Activated CD8-positive, alpha-beta memory T cell treated with anti-CD3 and anti-CD28 coated beads, Interleukin-2, amount 10 ng/mL, durations not matched to agents 7 days and 5 days (primary cell): ENCODE measurements at regions not wholly inside any gene's neighbourhood (a gene's known extent, or its start where the extent isn't known, plus 50 kb on each side); places are given as distances from the start of the nearest gene placed in this dataset.

Experiments used
- ATAC-seq: fragments of 150-1000 bp; cut with Tn5 transposase; one replicate; pipeline ENCODE4 v1.10.0; 2021; ENCODE audit warnings: moderate library complexity
- CTCF ChIA-PET: fragments of 350-600 bp; sonication (Branson Sonifier 250); formaldehyde crosslinking; loops from one replicate; lab custom pipeline; 2021; ENCODE audit warnings: antibody characterized with exemption; lab: Charles Lee
- DNase-seq: peaks from one replicate; pipeline ENCODE4 v3.0.0-alpha.2; 2020
- H3K27ac Mint-ChIP-seq: one replicate; pipeline ENCODE4 v1.8.0; 2021; ENCODE audit warnings: mild to moderate bottlenecking, mixed read lengths
- H3K27me3 Mint-ChIP-seq: one replicate; pipeline ENCODE4 v1.8.0; 2021; ENCODE audit warnings: mixed read lengths
- H3K36me3 Mint-ChIP-seq: one replicate; pipeline ENCODE4 v1.8.0; 2021; ENCODE audit warnings: mild to moderate bottlenecking, mixed read lengths
- H3K4me1 Mint-ChIP-seq: one replicate; pipeline ENCODE4 v1.8.0; 2021; ENCODE audit warnings: mixed read lengths
- H3K4me3 Mint-ChIP-seq: one replicate; pipeline ENCODE4 v1.8.0; 2021; ENCODE audit warnings: mild to moderate bottlenecking, moderate library complexity, mixed read lengths
- H3K9me3 Mint-ChIP-seq: one replicate; pipeline ENCODE4 v1.8.0; 2022; ENCODE audit warnings: low read depth, mixed read lengths

DNA sequence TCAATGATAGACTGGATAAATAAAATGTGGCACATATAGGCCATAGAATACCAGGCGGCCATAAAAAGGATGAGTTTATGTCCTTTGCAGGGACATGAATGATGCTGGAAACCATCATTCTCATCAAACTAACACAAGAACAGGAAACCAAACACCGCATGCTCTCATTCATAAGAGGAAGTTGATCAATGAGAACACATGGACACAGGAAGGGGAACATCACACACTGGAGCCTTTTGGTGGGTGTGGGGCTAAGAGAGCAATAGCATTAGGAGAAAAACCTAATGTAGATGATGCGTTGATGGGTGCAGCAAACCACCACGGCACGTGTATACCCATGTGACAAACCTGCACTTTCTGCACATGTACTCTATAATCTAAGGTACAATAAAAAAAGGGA, 883.4 kb upstream of the PRMT6 start:
- no peaks in the 10 kb centered on the region for H3K4me1 Mint-ChIP-seq
- no peaks in the 10 kb centered on the region for H3K27me3 Mint-ChIP-seq
- DNase-seq (no peak), ATAC-seq (no peak)
- H3K36me3 Mint-ChIP-seq, result no peaks in the 10 kb centered on the region
- CTCF ChIA-PET, result no interaction called here
- H3K27ac Mint-ChIP-seq, result no peak overlapping the region
- no peak overlapping the region for H3K4me3 Mint-ChIP-seq
- H3K9me3 Mint-ChIP-seq, result peaks cover 2% of the 10 kb centered on the region

DNA sequence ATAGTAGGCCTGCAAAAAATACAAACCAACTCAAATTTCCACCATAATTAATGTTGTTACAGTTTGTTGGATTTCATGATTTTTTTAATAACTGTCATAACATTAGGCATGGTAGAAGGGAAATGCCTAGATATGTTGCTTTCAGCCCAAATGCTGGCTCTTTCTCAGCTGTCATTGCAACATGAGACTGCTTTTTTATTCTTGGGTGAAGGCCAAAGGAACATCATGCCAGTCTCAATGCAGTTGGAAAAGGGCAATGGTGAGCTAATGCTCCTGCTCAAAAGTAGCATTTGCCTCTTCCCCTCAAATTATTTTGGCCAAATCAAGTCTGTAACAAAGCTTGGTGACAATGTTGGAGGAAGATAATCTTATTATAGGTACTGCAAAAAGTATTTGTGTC, 877.7 kb upstream of the PRMT6 start:
- Mint-ChIP-seq H3K9me3 (peaks cover 8% of the 10 kb centered on the region), H3K36me3 (no peaks in the 10 kb centered on the region), H3K4me1 (no peaks in the 10 kb centered on the region), H3K27ac (no peak overlapping the region), H3K27me3 (no peaks in the 10 kb centered on the region), H3K4me3 (no peak overlapping the region)
- DNase-seq, result no peak
- CTCF ChIA-PET, result no interaction called here
- no peak for ATAC-seq

DNA sequence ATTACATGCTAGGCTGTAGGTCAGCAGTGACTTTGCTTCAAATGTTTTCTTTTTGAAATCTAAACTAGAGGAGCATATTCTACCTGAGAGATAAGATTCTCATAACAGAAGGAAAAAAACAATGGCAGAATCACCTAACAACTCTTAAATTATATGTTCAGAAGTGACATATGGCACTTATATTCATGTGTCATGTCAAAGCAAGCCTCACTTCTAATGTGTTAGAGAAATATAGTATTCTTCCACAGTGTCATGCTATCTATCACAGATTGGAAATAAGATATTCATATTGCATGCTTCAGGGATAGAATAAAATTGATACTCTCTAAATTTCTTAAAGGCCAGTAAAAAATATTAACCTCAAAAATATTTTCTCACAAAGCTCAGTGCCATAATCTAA, 874.6 kb upstream of the PRMT6 start:
- Mint-ChIP-seq H3K4me3 (no peak overlapping the region), H3K27me3 (no peaks in the 10 kb centered on the region), H3K36me3 (no peaks in the 10 kb centered on the region), H3K9me3 (peaks cover 10% of the 10 kb centered on the region), H3K27ac (no peak overlapping the region), H3K4me1 (no peaks in the 10 kb centered on the region)
- ATAC-seq (no peak), DNase-seq (no peak)
- CTCF ChIA-PET, result no interaction called here

DNA sequence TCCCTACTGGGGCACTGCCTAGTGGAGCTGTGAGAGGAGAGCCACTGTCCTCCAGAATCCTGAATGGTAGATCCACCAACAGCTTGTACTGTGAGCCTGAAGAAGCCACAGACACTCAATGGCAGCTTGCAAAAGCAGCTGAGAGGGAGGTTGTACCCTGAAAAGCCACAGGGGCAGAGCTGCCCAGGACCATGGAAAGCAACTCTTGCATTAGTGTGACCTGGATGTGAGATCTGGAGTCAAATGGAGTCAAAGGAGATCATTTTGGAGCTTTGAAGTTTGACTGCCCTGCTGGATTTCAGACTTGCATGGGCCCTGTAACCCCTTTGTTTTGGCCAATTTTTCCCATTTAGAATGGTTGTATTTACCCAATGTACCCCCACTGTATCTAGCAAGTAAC, 871.4 kb upstream of the PRMT6 start:
- Mint-ChIP-seq H3K36me3 (no peaks in the 10 kb centered on the region), H3K9me3 (peaks cover 10% of the 10 kb centered on the region), H3K4me1 (no peaks in the 10 kb centered on the region), H3K4me3 (no peak overlapping the region), H3K27ac (no peak overlapping the region), H3K27me3 (no peaks in the 10 kb centered on the region)
- ATAC-seq (no peak), DNase-seq (no peak)
- CTCF ChIA-PET, result no interaction called here

DNA sequence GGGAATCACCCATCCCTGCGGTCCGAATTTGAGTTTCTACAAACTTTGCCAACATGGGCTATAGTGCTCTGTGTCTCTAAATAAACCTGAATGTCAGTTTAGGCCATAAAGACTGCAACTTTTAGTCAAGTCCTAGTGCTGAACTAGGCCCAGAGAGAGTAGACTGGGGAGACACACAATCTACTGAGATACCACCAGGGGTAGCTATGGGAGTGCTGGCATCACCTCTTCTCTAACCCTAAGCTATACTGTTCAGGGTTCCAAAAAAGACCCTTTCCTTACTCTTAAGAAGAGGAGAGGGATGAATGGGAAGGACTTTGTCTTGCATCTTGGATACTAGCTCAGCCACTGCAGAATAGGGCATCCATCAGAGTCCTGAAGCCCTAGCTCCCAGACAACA, 866.7 kb upstream of the PRMT6 start:
- CTCF ChIA-PET, result no interaction called here
- no peaks in the 10 kb centered on the region for H3K4me1 Mint-ChIP-seq
- no peak overlapping the region for H3K27ac Mint-ChIP-seq
- no peak overlapping the region for H3K4me3 Mint-ChIP-seq
- H3K27me3 Mint-ChIP-seq, result no peaks in the 10 kb centered on the region
- H3K9me3 Mint-ChIP-seq, result peaks cover 4% of the 10 kb centered on the region
- ATAC-seq (no peak), DNase-seq (no peak)
- H3K36me3 Mint-ChIP-seq, result no peaks in the 10 kb centered on the region

DNA sequence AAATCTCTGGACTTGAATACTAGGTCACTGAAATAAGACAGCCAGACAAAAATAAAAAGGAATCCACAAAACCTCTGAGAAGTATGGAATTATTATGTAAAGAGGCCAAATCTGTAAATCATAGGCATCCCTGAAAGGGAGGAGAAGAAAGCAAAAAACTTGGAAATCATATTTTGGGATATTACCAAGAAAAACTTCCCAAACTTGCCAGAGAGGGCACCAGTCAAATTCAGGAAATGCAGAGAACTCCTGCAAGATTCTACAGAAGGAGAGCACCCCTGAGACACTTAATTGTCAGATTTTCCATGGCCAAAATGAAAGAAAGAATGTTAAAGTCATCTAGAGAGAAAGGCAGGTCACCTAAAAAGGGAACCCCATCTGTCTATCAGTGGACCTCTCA, 862.3 kb upstream of the PRMT6 start:
- Mint-ChIP-seq H3K9me3 (peaks cover 2% of the 10 kb centered on the region), H3K27me3 (no peaks in the 10 kb centered on the region), H3K4me3 (no peak overlapping the region), H3K4me1 (no peaks in the 10 kb centered on the region), H3K36me3 (no peaks in the 10 kb centered on the region), H3K27ac (no peak overlapping the region)
- ATAC-seq (no peak), DNase-seq (no peak)
- CTCF ChIA-PET, result no interaction called here

DNA sequence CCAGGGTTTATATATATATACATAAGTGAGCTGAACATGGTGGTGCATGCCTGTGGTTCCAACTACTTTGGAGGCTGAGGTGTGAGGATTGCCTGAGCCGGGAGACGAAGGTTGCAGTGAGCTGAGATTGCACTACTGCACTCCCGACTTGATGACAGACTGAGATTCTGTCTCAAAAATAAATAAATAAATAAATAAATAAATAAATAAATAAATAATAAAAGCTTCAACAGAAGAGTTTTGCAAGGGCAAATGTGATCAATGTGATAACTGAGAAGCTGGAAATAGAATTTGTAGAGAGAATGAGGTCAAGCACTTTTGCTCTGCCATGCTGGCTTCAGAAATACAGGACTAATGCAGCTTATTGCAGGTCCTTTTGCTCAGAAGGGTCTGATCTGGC, 855.8 kb upstream of the PRMT6 start:
- CTCF ChIA-PET, result no interaction called here
- H3K27ac Mint-ChIP-seq, result no peak overlapping the region
- ATAC-seq, result no peak
- H3K27me3 Mint-ChIP-seq, result no peaks in the 10 kb centered on the region
- H3K4me1 Mint-ChIP-seq, result no peaks in the 10 kb centered on the region
- no peak for DNase-seq
- H3K36me3 Mint-ChIP-seq, result no peaks in the 10 kb centered on the region
- H3K4me3 Mint-ChIP-seq, result no peak overlapping the region
- peaks cover 5% of the 10 kb centered on the region for H3K9me3 Mint-ChIP-seq

DNA sequence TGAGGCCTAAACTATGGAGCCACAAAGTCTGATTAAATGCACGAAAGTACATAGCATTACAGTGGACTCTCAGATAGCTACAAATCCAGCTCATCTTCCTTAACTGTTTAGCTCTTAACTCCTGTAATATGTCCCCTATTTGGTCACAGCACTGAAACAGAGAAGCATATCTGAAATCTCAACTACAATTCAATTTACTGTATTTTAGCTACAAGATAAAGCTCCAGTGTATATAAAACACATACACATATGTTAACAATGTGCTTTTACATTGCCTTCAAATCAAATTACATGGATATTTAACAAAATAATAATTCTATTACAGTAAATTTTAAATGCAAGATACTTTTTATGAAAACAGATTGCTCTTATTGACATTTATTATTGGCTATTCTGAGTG, 849.3 kb upstream of the PRMT6 start:
- ATAC-seq (no peak), DNase-seq (no peak)
- peaks cover 5% of the 10 kb centered on the region for H3K9me3 Mint-ChIP-seq
- CTCF ChIA-PET, result no interaction called here
- no peaks in the 10 kb centered on the region for H3K36me3 Mint-ChIP-seq
- no peak overlapping the region for H3K27ac Mint-ChIP-seq
- H3K27me3 Mint-ChIP-seq, result no peaks in the 10 kb centered on the region
- H3K4me3 Mint-ChIP-seq, result no peak overlapping the region
- H3K4me1 Mint-ChIP-seq, result no peaks in the 10 kb centered on the region

DNA sequence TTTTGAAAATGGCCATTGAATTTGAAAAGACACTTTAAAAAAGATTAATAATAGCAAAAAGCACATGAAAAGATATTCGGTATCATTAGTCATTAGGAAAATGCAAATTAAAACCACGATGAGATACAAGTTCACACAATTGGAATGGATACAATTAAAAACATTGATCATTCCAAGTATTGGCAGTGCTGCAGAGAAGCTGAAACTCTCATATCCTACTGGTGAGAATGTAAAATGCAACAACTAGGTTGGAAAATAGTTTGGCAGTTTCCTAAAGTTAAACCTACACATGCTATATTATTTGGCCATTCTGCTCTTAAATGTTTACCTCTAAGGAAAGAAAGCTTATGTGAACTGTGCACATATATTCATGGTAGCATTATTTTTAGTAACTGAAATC, 838.7 kb upstream of the PRMT6 start:
- H3K27ac Mint-ChIP-seq, result no peak overlapping the region
- DNase-seq, result no peak
- H3K36me3 Mint-ChIP-seq, result no peaks in the 10 kb centered on the region
- no peaks in the 10 kb centered on the region for H3K27me3 Mint-ChIP-seq
- ATAC-seq, result no peak
- H3K4me1 Mint-ChIP-seq, result no peaks in the 10 kb centered on the region
- CTCF ChIA-PET, result no interaction called here
- no peaks in the 10 kb centered on the region for H3K9me3 Mint-ChIP-seq
- H3K4me3 Mint-ChIP-seq, result no peak overlapping the region

DNA sequence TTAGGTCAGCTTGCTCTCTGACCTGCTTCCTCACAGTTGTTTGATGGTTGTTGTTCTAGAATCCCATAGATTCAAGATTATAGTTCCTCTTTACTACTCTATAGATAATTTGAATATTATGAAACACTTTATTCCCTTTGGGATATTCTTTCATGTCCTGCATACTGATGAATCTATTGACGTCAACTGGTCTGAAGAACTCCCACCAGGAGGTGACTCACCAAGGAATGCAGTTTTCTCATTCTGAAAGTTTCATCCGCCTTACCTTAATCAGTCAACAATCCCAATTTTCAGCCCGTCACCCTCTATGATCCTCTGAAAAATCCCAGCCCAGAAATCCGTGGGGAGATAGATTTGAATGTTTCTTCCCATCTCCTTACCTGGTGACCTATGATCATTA, 834.1 kb upstream of the PRMT6 start:
- DNase-seq (no peak), ATAC-seq (no peak)
- no peaks in the 10 kb centered on the region for H3K27me3 Mint-ChIP-seq
- no peak overlapping the region for H3K27ac Mint-ChIP-seq
- no peaks in the 10 kb centered on the region for H3K9me3 Mint-ChIP-seq
- no peaks in the 10 kb centered on the region for H3K4me1 Mint-ChIP-seq
- CTCF ChIA-PET, result no interaction called here
- H3K4me3 Mint-ChIP-seq, result no peak overlapping the region
- no peaks in the 10 kb centered on the region for H3K36me3 Mint-ChIP-seq

DNA sequence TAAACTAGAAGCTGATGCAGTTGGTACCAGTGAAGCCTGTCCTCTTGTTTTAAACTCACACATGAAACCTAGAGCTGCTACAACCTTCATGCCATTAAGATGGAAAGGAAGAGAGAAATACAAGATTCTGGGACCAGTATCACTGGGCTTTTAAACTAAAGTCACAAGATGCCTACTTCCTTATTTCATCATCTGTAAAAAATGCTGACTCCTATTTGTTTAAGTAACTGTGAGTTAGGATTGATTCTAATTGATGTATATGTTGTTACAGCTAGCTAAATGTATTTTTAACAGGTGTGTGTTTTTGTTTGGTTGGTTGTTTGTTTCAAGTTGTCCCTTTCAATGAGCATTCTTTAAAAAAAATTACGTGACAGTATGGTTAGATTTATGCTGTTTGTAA, 833.3 kb upstream of the PRMT6 start:
- no peaks in the 10 kb centered on the region for H3K36me3 Mint-ChIP-seq
- H3K4me3 Mint-ChIP-seq, result no peak overlapping the region
- no peak for ATAC-seq
- no peaks in the 10 kb centered on the region for H3K9me3 Mint-ChIP-seq
- no peaks in the 10 kb centered on the region for H3K4me1 Mint-ChIP-seq
- CTCF ChIA-PET, result interaction anchor here (0.7 kb wide), 1 partner anchor 579 kb away, joined by 3 read pairs; no protein-coding TSS in a partner anchor
- DNase-seq, result no peak
- no peak overlapping the region for H3K27ac Mint-ChIP-seq
- no peaks in the 10 kb centered on the region for H3K27me3 Mint-ChIP-seq

DNA sequence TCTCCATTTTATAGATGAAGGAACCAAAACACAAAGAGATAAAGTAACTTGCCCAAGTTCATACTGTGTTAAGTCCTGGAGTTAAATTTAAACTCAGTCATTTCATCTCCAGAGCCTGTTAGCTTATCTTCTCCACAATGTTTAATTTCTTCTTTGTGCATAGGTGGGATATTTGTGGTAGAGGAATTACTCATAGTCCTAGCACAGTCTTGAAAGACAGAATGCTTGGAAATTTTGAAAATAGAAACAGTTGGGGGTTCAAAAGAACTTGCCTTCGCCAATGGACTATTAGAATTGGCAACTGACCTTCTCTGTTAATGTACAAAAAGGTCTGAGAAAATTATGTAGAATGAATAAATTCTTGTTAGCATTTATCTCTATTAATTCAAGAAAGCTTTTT, 832.0 kb upstream of the PRMT6 start:
- Mint-ChIP-seq H3K9me3 (no peaks in the 10 kb centered on the region), H3K36me3 (no peaks in the 10 kb centered on the region), H3K4me3 (no peak overlapping the region), H3K4me1 (no peaks in the 10 kb centered on the region), H3K27me3 (no peaks in the 10 kb centered on the region), H3K27ac (no peak overlapping the region)
- DNase-seq (no peak), ATAC-seq (no peak)
- CTCF ChIA-PET, result no interaction called here

DNA sequence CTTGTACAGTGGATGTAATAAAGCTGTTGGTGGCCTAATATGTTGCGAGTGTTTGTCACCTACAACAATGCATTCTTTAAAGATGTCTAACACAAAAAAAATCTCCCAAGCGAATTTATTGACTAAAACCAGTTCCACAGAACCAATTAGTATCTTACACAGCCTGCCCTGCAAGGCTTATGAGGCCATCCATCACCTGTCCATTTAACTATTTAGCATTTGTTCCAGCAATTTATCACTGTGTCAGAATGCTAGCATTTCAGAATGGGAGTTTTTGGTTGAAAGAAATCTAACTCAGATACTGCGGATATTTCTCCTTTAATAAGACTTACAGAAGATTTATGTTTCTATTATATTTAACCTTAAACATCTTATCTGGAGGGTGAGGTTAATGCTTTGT, 831.1 kb upstream of the PRMT6 start:
- Mint-ChIP-seq H3K4me3 (no peak overlapping the region), H3K27me3 (no peaks in the 10 kb centered on the region), H3K9me3 (peaks cover 2% of the 10 kb centered on the region), H3K4me1 (no peaks in the 10 kb centered on the region), H3K27ac (no peak overlapping the region), H3K36me3 (no peaks in the 10 kb centered on the region)
- DNase-seq (no peak), ATAC-seq (no peak)
- CTCF ChIA-PET, result no interaction called here

DNA sequence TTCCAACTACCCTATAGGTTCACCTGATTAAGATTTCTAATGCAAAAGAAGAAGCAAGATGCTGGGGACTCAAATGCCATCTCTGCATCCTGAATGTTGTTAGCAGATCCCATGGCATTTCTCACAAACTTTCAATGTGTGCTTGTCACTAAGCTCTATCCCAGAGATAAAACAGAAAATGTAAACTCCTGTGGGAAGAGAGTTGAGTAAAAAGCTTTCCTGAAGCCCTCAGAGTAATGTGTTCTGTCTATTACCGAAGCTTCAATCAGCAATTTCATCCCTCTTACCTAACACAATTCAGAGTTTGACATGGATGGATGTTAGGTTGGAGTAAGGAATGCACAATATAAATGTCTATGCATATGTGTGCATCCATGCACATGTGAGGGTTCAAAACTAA, 829.9 kb upstream of the PRMT6 start:
- Mint-ChIP-seq H3K9me3 (peaks cover 2% of the 10 kb centered on the region), H3K36me3 (no peaks in the 10 kb centered on the region), H3K4me1 (no peaks in the 10 kb centered on the region), H3K27ac (no peak overlapping the region), H3K27me3 (no peaks in the 10 kb centered on the region), H3K4me3 (no peak overlapping the region)
- no peak for DNase-seq
- CTCF ChIA-PET, result no interaction called here
- ATAC-seq, result no peak

DNA sequence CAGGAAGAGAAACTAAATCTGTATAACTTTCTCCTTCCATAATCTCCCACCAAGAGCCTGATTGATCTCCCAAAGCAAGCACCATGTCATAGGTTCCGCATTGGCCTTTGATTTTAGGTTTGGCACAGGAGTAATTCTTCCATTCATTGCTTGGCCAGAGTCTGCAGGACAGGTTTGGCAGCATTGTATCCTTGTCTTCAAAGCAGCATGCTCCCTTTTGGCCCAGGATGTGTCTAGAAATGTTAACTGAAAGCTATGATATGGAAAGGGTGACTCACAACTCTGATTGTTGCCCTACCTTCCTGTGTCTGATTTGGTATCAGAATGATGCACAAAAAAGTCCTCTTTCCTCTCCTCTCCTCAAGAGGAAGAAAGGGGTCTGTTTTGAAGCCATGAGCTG, 824.3 kb upstream of the PRMT6 start:
- CTCF ChIA-PET, result no interaction called here
- Mint-ChIP-seq H3K4me1 (no peaks in the 10 kb centered on the region), H3K9me3 (peaks cover 9% of the 10 kb centered on the region), H3K4me3 (no peak overlapping the region), H3K27ac (no peak overlapping the region), H3K27me3 (no peaks in the 10 kb centered on the region), H3K36me3 (no peaks in the 10 kb centered on the region)
- DNase-seq (no peak), ATAC-seq (no peak)
